DMS53 treated with DMSO at 0.1 percent for 48 hours (cell line): ENCODE measurements at regions not wholly inside any gene's neighbourhood (a gene's known extent, or its start where the extent isn't known, plus 50 kb on each side); places are given as distances from the start of the nearest gene placed in this dataset.
A peak's percentile ranks its signal among the peaks of the same experiment; 100 is the strongest.
"Not testable (repeated sequence)": the region's sequence is repeated elsewhere in the genome, so short reads cannot be mapped to it uniquely, and the experiment has no call there.

ENCODE experiments used
- DNase-seq: peaks from one replicate; lab custom pipeline; 2025; ENCODE audit not compliant: unreplicated experiment; lab: John Stamatoyannopoulos, UW

DNA sequence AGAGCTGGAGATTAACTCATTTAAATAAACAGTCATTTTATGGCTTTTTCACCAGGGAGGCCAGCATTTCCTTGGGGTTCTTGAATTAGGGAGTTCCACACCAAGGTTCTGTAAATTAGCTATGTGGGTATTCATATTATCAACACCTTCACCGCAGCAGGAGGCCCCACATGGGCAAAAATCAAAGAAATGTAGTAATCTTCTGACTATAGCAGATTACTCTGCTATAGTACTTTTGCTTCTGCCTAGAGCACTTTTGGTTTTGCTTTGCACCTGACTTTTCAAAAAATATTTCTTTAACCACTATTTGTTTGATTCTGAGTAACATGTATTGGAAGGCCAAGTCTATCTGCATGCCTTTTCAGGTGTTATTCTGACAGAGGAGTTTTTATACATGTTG, 108.6 kb upstream of the POMZP3 start:
- DNase-seq = not testable (repeated sequence)

DNA sequence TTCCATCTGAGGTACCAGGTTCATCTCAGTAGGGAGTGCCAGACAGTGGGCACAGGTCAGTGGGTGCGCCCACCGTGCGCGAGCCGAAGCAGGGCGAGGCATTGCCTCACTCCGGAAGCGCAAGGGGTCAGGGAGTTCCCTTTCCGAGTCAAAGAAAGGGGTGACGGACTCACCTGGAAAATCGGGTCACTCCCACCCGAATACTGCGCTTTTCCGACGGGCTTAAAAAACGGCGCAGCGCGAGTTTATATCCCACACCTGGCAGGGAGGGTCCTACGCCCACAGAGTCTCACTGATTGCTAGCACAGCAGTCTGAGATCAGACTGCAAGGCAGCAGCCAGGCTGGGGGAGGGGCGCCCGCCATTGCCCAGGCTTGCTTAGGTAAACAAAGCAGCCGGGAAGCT, 101.5 kb upstream of the POMZP3 start:
- not testable (repeated sequence) for DNase-seq

DNA sequence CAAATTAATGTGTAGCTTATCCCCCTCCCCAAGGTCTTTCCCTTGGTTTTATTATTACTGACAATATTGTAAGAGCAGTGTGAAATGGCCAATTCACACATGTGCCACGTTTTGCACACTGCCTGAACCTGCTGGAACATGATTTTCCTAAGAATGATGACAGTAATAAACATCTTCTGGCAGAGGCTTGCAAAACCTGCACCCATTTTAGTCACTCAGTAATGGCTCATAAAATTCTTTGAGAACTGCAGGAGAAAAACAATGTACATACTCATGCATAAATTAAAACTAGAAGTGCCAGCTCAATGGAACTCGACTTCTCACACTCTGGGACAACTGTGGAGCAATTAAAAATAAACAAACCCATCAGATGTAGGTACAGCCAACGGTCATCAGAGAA, 96.8 kb upstream of the POMZP3 start:
- DNase-seq = not testable (repeated sequence)

DNA sequence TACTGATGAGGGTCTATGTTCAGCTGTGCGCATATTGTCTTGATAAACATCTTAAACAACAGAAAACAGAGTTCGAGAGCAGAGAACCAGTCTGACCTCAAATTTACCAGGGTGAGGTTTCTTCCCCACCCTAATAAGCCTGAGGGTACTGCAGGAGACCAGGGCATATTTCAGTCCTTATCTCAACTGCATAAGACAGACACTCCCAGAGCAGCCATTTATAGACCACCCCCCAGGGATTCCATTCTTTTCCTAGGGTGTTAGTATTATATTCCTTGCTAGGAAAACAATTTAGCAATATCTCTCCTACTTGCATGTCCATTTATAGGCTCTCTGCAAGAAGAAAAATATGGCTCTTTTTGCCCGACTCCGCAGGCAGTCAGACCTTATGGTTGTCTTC, 89.5 kb upstream of the POMZP3 start:
- not testable (repeated sequence) for DNase-seq

DNA sequence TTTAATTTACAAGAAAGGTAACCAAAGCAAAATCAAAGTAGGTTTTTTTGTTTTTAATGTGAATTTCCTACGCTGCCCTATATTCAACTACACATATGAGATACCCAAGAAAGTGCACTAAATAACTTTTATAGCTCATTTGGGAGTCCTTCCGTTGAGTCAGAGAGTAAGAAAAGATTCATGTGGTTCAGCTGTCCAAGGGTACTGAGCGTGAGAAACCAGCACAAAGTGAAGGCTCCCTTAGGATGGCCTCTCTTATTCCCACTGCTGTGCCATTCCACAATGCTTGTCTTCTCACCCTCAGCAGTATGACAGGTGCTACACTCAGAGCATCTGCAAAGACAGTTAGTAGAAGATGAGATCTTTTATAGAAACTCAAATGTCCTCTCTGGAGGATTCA, 85.8 kb upstream of the POMZP3 start:
- DNase-seq = not testable (repeated sequence)

DNA sequence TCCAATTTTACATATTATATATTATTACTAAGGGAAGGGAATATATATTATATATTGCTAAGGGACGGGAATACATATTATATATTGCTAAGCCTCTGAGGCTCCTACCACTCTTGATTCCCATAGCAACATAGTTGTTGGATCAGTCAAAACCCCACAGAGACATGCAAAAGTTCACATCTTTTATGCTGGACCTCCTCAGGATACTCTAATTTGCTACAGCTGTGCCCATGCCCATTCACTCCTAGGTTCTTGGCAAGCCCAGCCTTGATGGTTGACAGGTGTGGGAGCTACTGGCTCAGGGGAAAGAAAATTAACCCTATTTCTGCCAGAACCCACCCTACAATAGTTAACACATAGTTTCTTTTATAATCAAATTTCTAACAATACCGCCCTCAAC, 84.6 kb upstream of the POMZP3 start:
- not testable (repeated sequence) for DNase-seq

DNA sequence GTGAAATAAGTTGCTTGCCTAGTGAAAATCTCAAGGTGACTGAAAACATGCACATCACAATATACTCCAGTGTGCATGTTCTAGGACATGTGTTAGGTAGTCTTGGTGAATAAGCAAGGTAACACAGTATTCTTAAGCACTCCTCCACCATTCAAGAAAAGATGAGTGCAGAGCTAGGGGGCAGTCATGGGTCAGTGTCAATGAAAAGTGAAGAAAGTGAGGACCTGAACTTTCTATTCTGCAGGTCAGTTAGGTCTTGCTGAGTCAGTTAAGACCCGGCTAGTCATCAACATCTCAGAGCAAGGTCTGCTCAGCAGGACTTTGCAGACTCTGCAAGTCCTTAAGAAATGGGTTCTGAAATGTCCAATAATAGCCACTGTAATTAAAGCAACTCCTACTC, 82.6 kb upstream of the POMZP3 start:
- not testable (repeated sequence) for DNase-seq

DNA sequence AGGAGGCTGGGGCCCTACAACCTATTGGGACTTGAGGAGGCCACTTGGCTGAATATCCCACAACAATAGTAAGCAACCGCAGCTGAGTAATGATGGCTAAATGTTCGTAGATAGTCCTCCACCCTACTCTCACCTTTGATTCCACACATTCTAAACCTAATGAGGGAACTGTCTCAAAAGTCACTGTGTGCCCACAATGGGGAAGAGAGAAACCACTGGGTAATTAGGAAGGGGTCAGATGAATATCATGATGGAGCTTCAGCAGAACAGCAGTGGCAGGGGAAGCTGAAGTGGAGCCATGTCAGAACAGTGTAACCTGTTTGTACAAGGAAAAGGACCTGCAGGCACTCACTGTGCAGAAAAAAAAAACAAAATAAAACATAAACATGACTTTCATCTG, 81.4 kb upstream of the POMZP3 start:
- not testable (repeated sequence) for DNase-seq

DNA sequence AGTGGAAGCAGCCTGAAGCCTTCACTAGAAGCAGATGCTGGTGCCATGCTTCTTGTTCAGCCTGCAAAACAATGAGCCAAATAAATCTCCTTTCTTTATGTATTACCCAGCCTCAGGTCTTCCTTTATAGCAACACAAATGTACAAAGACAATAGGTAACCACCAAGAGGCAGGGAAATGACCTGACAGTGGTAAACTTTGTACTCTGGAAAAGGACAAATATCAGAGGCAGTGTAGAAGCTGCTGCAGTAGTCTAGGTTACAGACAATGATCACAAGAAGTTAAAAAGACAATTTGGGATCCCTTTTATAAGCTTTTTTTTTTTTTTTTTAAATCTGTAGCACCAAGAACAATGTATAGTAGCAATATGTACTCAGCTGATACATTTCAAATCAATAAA, 76.7 kb upstream of the POMZP3 start:
- not testable (repeated sequence) for DNase-seq

DNA sequence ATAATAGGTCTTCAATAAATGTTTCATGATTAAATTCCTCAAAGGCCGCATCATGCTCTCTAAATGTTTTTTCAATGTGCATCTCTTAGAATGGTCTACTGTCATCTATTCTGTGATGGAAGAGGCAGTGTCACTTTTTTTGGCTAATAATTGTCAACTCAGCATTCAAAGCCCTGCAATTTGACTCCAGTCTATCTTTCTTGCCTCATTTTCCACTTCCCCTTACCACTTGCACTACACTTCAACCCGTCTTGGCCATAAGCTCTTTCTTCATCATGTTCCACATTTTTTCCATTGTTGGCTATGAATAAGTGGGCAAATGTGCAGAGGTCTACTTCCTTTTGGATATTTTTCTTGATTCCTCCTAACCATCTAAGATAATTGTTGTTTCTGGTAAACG, 59.2 kb upstream of the POMZP3 start:
- DNase-seq = not testable (repeated sequence)

DNA sequence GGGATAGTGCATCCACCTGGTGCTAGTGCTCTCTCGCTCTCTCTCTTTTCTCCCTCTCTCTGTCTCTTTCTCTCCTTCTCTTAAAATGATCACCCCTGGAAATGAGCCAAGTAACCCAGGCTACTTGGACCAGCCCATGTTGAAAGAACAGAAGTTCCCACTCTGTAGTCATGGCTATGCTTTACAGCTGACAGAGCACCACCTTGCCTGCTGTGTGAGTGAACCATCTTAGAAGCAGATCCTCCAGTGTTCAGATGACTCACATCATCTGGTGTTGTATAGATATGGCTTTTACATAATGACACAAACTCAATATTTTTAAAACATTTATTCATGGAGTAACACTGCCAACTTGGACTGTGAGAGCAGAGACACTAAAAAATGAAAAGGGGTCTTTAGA, 57.7 kb upstream of the POMZP3 start:
- not testable (repeated sequence) for DNase-seq

DNA sequence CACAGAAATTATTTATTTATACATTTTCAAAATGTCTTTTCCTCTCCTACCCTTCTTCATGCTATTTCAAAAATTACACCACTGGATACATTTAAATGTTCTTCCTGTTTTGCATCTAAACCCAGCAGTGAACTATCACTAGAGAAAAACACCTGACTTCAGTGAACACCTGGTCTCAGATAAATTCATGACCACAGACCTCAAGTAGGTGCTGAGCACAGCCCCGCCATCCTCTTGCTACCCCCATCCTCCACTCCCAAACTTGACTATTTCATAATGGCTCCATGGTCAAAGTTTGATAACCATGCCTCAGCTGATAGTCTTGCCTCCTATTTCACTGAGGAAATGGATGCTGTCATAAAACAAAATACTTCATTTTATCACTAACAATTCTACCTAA, 56.6 kb upstream of the POMZP3 start:
- not testable (repeated sequence) for DNase-seq

DNA sequence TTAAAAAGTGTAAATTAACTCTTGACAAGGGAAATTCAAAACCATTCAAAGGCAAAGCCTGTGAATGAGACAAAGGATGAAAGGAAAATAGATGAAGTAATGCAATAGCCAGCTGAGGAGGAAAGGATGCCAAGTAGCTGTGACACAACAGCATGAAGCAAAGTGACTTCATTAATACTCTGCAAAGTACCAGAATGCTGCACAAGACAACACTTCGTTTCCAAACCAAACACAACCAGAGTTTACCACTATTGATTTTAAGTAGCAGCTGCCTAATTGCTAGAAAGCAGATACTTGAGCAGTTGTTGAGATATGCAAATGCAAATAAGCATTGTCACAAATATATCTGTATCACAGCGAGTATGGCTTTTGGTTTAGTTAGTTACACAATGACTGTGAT, 54.7 kb upstream of the POMZP3 start:
- peak; percentile 6 for DNase-seq

DNA sequence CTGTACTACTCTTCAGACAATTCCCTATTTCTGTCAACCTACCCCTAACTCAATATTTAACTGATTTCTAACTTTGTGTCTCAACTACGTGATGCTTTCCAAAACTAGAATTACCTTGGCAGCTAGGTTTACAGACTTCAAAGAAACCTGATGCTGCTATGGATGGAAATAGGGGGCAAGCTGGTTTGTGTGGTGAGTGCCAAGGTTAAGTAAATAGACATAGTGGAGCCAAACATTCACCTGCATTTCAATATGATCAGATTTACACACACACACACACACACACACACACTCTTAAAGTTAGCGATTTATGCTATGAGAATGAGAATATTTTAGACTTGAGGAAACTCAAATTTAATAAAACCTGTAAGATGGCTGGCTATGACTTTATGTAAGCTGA, 52.1 kb upstream of the POMZP3 start:
- DNase-seq = peak; percentile 13

DNA sequence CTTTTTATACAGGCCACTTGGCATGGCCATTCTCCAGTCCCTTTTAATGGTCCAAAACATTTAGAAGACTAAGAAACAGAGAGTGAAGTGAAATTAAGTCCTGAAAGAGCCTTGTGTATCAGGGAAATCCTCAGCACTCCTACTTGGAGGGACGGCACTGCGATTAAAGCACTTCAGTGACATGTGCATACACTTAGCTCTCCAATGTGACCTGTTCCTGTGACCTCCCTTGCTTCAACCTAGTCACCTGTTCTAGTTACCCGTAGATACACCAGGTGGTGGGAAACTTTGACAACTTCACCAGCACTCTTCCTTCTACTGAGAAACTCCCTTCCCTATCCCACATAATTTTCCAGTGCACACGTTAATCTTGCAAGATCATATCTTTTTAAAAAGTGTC, 51.4 kb upstream of the POMZP3 start:
- DNase-seq = not testable (repeated sequence)

DNA sequence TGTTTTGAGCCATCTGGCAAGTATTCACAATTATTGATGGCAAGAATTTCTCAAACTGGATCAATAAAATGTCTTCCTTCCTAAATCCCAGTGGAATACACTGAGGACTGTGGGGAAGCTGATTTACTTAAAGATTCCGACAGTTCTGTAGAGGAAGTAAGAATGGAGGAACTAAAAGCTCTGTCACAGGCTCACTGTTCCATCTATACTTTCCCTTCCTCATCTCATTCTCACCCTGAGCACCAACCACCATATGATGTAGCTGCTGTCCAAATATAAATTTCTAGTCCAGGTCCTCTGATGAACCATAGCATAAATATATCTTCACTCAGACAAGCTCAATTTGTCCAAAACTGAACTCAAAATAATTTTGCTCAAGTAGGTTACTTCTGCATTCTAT, 49.8 kb upstream of the POMZP3 start:
- DNase-seq = not testable (repeated sequence)
